HFFc6 (cell line): ENCODE measurements at regions not wholly inside any gene's neighbourhood (a gene's known extent, or its start where the extent isn't known, plus 50 kb on each side); places are given as distances from the start of the nearest gene placed in this dataset.

Source experiments
- DNase-seq: peaks from one replicate; pipeline ENCODE4 v3.0.0-alpha.2; 2018
- H3K27ac Mint-ChIP-seq: 2 replicates; pipeline ENCODE4 v1.8.0; 2020; ENCODE audit warnings: mild to moderate bottlenecking, mixed read lengths
- H3K27me3 Mint-ChIP-seq: 2 replicates; pipeline ENCODE4 v1.8.0; 2021; ENCODE audit warnings: mild to moderate bottlenecking, moderate library complexity, mixed read lengths; ENCODE audit not compliant: insufficient read depth
- H3K36me3 Mint-ChIP-seq: 2 replicates; pipeline ENCODE4 v1.8.0; 2021; ENCODE audit warnings: low read depth, mixed read lengths
- H3K4me1 Mint-ChIP-seq: 2 replicates; pipeline ENCODE4 v1.8.0; 2020; ENCODE audit warnings: low read depth, mixed read lengths
- H3K4me3 Mint-ChIP-seq: 2 replicates; pipeline ENCODE4 v1.8.0; 2020; ENCODE audit warnings: mild to moderate bottlenecking, moderate library complexity, mixed read lengths
- H3K9me3 Mint-ChIP-seq: 2 replicates; pipeline ENCODE4 v1.8.0; 2020; ENCODE audit warnings: mild to moderate bottlenecking, mixed read lengths
- TF ChIP-seq, protein P1 (sequence below): fragments of 200-600 bp; sonication (generic); IDR thresholded peaks from 2 replicates; pipeline ENCODE4 v1.5.0; 2021; ENCODE audit warnings: antibody characterized with exemption, mild to moderate bottlenecking

DNA sequence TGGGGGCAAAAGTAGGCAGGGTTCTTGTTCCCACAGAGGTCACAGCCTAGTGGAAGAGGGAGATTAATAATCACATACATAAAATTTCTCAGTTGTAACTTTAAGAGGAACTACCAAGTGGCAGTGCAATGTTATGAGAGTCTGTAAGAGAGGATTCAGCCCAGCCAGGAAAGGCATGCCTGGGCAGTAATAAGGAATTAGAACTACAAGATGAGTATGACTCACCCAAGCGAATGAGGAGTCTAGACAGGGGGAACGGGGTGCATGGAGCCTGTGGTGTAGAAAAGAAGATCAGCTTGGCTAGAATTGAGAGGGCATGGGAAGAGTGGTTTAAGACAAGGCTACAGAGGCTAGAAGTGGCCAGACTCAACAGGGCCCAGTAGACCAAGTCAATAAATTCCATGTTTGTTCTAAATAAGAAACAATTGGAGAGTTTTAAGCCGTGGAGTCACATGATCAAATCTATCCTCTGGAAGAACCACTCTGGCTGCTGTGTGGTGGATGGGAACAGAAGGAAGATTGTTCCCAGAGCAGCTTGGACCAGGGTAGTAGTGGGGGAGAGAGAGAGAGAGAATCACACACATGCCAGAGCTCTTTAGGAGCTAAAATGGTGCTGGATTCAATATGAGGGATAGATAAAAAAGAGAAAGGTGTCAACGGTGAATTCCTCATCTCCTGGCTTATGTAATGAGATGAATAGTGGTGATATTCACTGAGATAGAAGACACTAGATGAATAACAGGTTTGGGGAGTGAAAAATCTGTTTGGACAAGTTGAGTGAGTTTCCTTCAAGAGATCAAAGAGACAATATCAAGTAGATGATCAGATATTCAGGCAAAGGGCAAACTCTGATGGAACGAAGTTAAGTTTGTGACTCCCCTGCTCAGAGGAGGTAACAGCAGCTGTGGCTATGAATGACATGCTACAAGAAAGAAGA, 265.1 kb downstream of the FGFR2 start:
- H3K9me3 Mint-ChIP-seq = peaks cover 32% of the 10 kb centered on the region
- no peak overlapping the region for H3K4me3 Mint-ChIP-seq
- no peak for DNase-seq
- no peaks in the 10 kb centered on the region; the same call in 1 of the 2 replicates for H3K27me3 Mint-ChIP-seq
- H3K36me3 Mint-ChIP-seq = peaks cover 6% of the 10 kb centered on the region; the same call in 1 of the 2 replicates
- H3K27ac Mint-ChIP-seq = no peak overlapping the region
- TF ChIP-seq, protein P1, sequence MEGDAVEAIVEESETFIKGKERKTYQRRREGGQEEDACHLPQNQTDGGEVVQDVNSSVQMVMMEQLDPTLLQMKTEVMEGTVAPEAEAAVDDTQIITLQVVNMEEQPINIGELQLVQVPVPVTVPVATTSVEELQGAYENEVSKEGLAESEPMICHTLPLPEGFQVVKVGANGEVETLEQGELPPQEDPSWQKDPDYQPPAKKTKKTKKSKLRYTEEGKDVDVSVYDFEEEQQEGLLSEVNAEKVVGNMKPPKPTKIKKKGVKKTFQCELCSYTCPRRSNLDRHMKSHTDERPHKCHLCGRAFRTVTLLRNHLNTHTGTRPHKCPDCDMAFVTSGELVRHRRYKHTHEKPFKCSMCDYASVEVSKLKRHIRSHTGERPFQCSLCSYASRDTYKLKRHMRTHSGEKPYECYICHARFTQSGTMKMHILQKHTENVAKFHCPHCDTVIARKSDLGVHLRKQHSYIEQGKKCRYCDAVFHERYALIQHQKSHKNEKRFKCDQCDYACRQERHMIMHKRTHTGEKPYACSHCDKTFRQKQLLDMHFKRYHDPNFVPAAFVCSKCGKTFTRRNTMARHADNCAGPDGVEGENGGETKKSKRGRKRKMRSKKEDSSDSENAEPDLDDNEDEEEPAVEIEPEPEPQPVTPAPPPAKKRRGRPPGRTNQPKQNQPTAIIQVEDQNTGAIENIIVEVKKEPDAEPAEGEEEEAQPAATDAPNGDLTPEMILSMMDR = no peak
- no peaks in the 10 kb centered on the region for H3K4me1 Mint-ChIP-seq

DNA sequence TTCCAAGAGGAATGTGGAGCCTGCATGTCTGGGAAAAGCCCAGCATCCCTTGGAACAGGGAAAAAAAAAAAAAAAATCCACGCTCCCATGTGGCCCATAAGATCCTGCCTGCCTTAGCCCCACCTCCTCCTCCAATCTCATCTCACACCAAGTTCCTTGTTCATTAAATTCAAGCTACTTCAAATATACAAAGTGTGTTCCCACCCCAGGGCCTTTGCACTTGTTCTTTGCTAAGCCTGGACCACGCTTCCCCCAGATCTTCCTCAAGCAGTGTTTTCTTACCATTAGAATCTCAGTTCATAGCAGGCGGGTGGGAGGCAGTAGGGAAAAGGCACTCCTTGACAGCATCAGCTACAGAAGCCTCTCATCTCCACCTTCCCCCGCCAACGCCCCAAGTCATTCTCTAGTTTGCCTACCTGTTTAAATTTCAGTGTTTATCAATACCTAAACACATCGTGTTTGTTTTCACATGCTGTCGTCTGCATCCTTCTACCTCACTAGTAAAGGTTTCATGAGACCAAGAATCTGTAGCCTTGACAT, 262.8 kb downstream of the FGFR2 start:
- H3K4me3 Mint-ChIP-seq = no peak overlapping the region
- no peaks in the 10 kb centered on the region; the same call in 1 of the 2 replicates for H3K27me3 Mint-ChIP-seq
- no peak for DNase-seq
- H3K36me3 Mint-ChIP-seq = peaks cover 6% of the 10 kb centered on the region; the same call in 1 of the 2 replicates
- TF ChIP-seq, protein P1 = no peak
- H3K4me1 Mint-ChIP-seq = no peaks in the 10 kb centered on the region
- peaks cover 44% of the 10 kb centered on the region for H3K9me3 Mint-ChIP-seq
- no peak overlapping the region for H3K27ac Mint-ChIP-seq

DNA sequence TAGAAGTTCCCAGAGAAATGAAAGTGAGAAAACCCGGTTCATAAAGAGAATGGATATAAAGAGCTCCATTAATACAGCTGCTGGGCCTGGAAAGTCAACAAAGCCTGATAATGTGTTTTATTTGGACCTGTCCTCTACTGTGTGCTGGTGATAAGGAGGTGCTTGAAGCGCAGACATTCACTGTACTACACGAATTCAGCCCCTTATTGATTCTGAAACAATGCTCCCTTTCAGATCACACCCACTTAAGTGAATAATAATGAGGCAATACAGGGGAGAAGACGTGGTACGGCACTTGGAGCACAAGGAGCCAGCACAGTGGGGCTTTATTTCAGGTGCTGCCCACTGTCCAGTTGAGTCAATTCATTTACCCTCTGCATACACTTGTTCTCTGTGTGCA, 260.8 kb downstream of the FGFR2 start:
- no peak overlapping the region for H3K4me3 Mint-ChIP-seq
- no peaks in the 10 kb centered on the region for H3K4me1 Mint-ChIP-seq
- no peak overlapping the region for H3K27ac Mint-ChIP-seq
- no peak for DNase-seq
- peaks cover 63% of the 10 kb centered on the region for H3K9me3 Mint-ChIP-seq
- peaks cover 12% of the 10 kb centered on the region for H3K36me3 Mint-ChIP-seq
- no peaks in the 10 kb centered on the region; the same call in 1 of the 2 replicates for H3K27me3 Mint-ChIP-seq
- TF ChIP-seq, protein P1 = no peak

DNA sequence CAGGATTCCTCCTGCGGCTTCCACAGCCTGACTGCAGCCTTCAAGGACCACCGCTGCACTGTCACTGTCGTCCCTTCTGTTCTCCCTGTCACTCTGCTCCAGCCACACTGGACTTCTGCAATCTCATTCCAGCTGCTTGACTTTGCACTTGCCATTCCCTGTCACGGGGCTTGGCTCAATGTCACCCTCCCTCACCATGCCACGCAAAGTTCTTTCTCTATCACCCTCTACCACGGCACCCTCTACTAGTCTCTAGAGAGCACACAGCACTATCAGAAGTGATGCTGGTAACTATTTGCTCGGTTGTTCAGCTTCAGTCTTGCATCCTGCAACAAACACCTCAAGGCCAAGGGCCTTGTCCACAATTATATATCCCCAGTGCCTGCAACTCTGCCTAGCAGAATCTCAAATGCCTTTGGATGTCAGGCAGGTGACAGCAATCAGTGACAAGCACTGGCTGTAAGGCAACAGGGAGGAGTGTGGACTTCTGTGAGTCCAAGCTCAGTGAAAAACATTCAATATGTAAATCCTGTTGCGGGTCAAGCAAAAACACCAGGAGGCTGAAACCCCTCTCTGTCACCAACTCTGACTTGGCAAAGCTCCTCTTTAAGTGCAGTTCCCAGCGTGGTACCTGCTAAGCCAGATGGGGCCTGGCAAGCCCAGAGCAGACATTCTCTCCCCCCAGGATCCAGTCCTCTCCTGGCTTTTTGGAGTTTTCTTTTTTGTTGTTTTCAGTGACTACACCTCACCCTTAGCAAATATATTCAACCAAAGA, 259.9 kb downstream of the FGFR2 start:
- no peaks in the 10 kb centered on the region; the same call in 1 of the 2 replicates for H3K27me3 Mint-ChIP-seq
- peaks cover 72% of the 10 kb centered on the region for H3K9me3 Mint-ChIP-seq
- TF ChIP-seq, protein P1 = no peak
- no peak overlapping the region for H3K27ac Mint-ChIP-seq
- no peaks in the 10 kb centered on the region for H3K4me1 Mint-ChIP-seq
- no peak overlapping the region for H3K4me3 Mint-ChIP-seq
- DNase-seq = no peak
- peaks cover 12% of the 10 kb centered on the region for H3K36me3 Mint-ChIP-seq

DNA sequence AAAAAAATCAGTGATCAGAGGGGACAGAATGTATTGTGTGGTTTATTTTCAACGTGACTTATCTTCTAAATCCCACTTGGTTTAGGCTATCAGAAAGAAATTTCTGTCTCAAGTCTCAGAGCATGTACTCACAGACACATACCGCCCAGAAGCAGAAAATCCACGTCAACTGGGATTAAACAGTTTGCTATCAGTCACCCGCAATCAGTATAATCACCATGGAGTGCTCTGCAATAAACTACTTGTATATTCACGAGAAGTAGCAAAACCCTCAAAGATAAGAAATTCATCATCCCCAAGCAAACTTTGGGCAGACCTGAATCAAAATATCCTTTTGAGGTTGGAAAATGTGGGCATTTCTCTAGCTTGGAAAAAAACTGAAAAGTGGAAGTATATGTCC, 259.1 kb downstream of the FGFR2 start:
- Mint-ChIP-seq H3K27me3 (no peaks in the 10 kb centered on the region; the same call in 1 of the 2 replicates), H3K4me1 (no peaks in the 10 kb centered on the region), H3K27ac (no peak overlapping the region), H3K4me3 (no peak overlapping the region), H3K36me3 (peaks cover 12% of the 10 kb centered on the region), H3K9me3 (peaks cover 76% of the 10 kb centered on the region)
- TF ChIP-seq, protein P1 = no peak
- no peak for DNase-seq
